IPS-18a (cell line): ENCODE measurements at regions not wholly inside any gene's neighbourhood (a gene's known extent, or its start where the extent isn't known, plus 50 kb on each side); places are given as distances from the start of the nearest gene placed in this dataset.
"Not testable (repeated sequence)": the region's sequence is repeated elsewhere in the genome, so short reads cannot be mapped to it uniquely, and the experiment has no call there.

ENCODE experiments used
- H3K27ac ChIP-seq: one replicate; pipeline ENCODE4 v1.5.1; 2013; ENCODE audit warnings: low read length
- H3K27me3 ChIP-seq: one replicate; pipeline ENCODE4 v1.6.1; 2013; ENCODE audit warnings: mild to moderate bottlenecking, low read length; ENCODE audit not compliant: control insufficient read depth, insufficient read depth
- H3K36me3 ChIP-seq: one replicate; pipeline ENCODE4 v1.6.1; 2013; ENCODE audit warnings: low read depth, low read length; ENCODE audit not compliant: control insufficient read depth
- H3K4me1 ChIP-seq: one replicate; pipeline ENCODE4 v1.6.1; 2013; ENCODE audit warnings: low read depth, low read length; ENCODE audit not compliant: control insufficient read depth
- H3K4me3 ChIP-seq: one replicate; pipeline ENCODE4 v1.5.1; 2013; ENCODE audit warnings: low read length
- H3K9ac ChIP-seq: one replicate; pipeline ENCODE4 v1.6.1; 2013; ENCODE audit warnings: mild to moderate bottlenecking, low read length, moderate library complexity
- H3K9me3 ChIP-seq: one replicate; pipeline ENCODE4 v1.6.1; 2013; ENCODE audit warnings: low read depth, low read length; ENCODE audit not compliant: control insufficient read depth

DNA sequence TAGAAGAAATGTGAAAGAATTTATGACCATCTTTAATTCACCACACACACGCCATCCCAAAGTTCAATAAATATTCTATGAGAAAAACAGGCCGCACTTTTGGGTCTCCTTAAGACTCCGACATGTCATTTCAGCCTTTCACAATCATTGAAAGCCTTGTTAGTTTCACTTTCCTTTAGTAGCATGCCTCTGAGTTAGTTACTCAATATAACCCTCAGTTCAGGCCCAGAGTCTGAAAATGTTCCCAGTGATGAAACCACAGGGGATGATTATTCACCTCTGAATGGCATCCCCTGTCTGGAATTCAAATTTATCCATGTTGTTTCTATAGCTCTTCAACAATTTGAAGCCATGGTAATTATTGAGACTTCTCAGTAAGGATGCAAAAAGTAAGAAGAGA lies 278.1 kb upstream of the NRP1 start:
- Histone ChIP-seq H3K9me3 (no peaks in the 10 kb centered on the region), H3K4me1 (peaks cover 8% of the 10 kb centered on the region), H3K4me3 (no peak overlapping the region), H3K27me3 (no peaks in the 10 kb centered on the region), H3K36me3 (no peaks in the 10 kb centered on the region), H3K9ac (no peak overlapping the region), H3K27ac (no peak overlapping the region)

DNA sequence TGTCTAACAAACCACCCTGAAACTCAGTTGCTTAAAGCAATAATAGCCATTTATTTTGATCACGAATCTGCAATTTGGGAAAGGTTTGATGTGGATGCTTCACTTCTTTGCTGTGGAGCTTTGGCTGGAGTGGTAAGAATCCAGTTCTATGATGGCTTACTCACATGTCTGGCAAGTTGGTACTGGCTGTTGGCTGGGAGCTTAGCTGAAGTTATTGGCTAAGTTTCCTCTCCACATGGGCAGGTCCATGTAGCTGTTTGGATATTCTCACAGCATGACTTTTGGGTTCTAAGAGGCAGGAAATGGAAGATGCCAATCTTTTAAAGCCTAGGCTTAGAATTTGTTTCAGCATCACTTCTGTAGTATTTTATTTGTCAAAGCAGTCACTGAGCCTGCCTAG lies 277.6 kb upstream of the NRP1 start:
- Histone ChIP-seq H3K27ac (no peak overlapping the region), H3K27me3 (no peaks in the 10 kb centered on the region), H3K4me1 (peaks cover 8% of the 10 kb centered on the region), H3K36me3 (no peaks in the 10 kb centered on the region), H3K4me3 (no peak overlapping the region), H3K9me3 (no peaks in the 10 kb centered on the region), H3K9ac (no peak overlapping the region)

DNA sequence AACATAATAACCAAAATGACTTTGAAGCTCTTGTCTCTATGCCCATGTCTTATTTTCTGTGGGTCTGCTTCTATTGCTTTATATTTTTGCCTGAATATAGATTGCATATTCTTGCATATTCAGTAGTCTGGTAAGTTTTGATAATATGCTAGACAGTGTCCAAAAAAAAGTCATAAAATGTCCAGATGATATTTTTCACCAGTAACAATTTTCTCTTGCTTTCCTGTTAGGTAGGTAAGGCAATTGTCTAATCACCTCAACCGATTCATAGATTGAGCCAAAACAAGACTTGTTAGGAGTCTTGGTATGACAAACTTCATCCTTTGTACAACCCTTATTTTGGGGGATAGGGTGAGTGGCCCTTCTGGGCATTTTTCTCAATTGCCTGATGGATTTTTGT lies 277.0 kb upstream of the NRP1 start:
- Histone ChIP-seq H3K27me3 (no peaks in the 10 kb centered on the region), H3K4me1 (peaks cover 8% of the 10 kb centered on the region), H3K9ac (no peak overlapping the region), H3K4me3 (no peak overlapping the region), H3K36me3 (no peaks in the 10 kb centered on the region), H3K27ac (no peak overlapping the region), H3K9me3 (no peaks in the 10 kb centered on the region)

DNA sequence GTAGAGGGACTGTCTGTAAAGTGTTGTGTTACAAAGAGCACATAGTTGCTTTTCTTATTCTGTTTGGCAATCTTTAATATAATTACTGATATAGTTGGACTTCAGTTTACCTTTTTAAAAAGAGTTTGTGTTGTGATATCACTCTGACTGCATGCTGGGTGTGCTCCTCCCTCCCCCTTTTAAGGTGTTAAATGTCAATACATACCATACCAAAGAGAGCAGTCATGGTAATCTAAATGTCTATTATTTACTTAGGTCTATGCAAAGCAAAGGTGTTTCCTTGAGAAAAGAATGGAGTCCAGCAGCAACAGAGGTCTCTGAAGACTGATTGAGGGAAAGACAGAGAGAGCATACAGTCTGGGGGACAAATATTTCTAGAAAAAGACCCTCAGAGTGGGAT lies 275.1 kb upstream of the NRP1 start:
- Histone ChIP-seq H3K4me1 (peaks cover 8% of the 10 kb centered on the region), H3K27me3 (no peaks in the 10 kb centered on the region), H3K9me3 (no peaks in the 10 kb centered on the region), H3K9ac (no peak overlapping the region), H3K27ac (no peak overlapping the region), H3K4me3 (no peak overlapping the region), H3K36me3 (no peaks in the 10 kb centered on the region)

DNA sequence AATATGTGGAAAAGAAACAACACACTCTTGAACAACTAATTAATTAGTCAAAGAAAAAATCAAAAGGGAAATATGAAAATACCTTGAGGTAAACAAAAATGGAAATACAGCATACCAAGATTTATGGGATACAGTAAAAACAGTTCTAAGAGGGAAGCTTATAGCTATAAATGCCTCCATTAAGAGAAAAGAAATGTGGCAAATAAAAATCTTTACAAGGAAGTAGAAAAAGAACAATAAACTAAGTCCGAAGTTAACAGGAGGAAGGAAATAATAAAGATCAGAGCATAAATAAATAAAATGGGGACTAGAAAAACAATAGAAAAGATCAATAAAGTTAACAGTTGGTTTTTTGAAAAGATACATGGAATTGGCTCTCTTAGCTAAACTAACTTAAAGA lies 267.8 kb upstream of the NRP1 start:
- Histone ChIP-seq H3K27ac (no peak overlapping the region), H3K4me1 (no peaks in the 10 kb centered on the region), H3K4me3 (no peak overlapping the region), H3K9me3 (no peaks in the 10 kb centered on the region), H3K9ac (no peak overlapping the region), H3K27me3 (no peaks in the 10 kb centered on the region), H3K36me3 (no peaks in the 10 kb centered on the region)

DNA sequence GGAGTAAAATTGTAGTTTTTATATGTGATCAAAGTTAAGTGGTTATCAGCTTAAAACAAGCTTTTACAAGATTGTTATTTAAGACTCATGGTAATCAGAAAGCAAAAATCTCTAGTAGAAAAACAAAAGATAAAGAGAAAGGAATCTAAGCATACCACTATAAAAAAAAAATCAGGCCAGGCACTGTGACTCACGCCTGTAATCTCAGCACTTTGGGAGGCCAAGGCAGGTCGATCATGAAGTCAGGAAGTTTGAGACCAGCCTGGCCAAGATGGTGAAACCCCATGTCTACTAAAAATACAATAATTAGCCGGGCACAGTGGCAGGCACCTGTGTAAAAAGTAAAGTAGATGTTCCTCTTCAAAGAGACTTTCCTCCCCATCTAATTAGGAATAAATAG lies 265.9 kb upstream of the NRP1 start:
- Histone ChIP-seq H3K27ac (no peak overlapping the region), H3K27me3 (no peaks in the 10 kb centered on the region), H3K4me3 (no peak overlapping the region), H3K36me3 (no peaks in the 10 kb centered on the region), H3K4me1 (no peaks in the 10 kb centered on the region), H3K9ac (no peak overlapping the region), H3K9me3 (no peaks in the 10 kb centered on the region)

DNA sequence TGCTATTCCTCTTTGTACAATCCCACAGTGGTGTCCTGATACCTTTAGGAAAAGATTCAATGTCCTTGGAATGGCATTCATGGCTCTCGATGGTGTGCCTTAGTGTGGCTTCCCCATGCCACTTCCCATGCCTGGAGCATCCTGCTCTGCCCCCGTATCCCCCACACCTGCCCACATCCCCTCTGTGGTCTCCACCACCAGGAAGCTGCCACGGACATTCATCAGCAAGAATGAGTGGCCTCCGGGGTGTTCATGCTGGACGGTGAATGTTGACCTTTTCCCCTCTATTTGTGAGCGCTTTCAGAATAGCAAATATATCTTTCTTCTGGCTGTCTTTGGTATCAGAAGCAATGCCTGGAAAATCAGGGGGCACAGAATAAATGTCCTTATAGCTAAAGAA lies 262.0 kb upstream of the NRP1 start:
- Histone ChIP-seq H3K27ac (no peak overlapping the region), H3K9ac (no peak overlapping the region), H3K4me1 (no peaks in the 10 kb centered on the region), H3K36me3 (no peaks in the 10 kb centered on the region), H3K9me3 (no peaks in the 10 kb centered on the region), H3K27me3 (no peaks in the 10 kb centered on the region), H3K4me3 (no peak overlapping the region)

DNA sequence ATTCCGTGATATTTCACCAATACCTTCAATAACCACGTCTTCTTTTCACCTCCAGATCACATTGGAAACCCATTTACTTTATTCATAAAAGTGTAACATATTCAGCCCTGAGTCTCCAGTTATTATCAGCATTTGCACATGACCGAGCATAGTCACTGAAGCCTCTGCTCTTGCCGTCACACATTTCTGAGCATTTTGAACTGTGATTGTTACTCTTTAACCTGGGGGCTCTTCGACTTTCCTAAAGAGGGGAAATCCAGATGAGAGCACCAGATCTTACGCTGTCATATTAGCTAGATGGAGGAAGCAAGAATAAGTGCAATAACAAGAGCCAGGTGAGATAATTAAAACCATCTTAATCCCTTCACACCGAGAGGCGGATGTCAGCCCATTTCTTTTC lies 260.0 kb upstream of the NRP1 start:
- H3K36me3 ChIP-seq, result no peaks in the 10 kb centered on the region
- H3K27ac ChIP-seq, result no peak overlapping the region
- no peak overlapping the region for H3K4me3 ChIP-seq
- no peaks in the 10 kb centered on the region for H3K27me3 ChIP-seq
- no peak overlapping the region for H3K9ac ChIP-seq
- no peaks in the 10 kb centered on the region for H3K4me1 ChIP-seq
- peaks cover under 1% of the 10 kb centered on the region for H3K9me3 ChIP-seq

DNA sequence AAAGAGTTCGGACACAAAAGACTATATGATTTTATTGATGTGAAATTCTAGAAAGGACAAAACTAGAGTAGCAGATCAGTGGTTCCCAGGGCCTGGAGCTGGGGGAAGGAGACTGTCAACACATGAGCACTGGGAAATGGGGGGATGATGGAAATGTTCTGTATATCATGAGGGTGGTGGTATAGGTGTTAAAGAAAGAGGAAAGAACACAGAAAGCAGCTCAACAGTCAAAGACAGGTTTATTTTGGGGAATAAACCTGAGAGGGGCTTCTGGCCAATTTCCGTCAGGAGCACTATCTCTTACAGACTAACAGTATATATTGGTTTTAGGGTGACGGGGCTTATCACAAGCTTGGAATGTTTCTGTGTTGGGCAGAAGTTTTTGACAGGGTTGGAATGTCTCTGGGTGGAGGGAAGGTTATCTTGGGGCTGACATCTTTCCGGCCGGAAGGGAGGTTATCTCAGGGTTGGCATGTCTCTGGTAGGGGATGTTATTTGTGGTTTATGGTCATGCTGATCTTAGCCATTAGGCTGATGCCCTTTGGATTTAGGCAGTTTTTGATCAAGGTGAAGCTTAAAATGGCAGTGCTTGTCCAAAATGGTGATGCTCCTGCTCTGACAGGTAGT lies 254.6 kb upstream of the NRP1 start:
- Histone ChIP-seq H3K27me3 (no peaks in the 10 kb centered on the region), H3K9ac (no peak overlapping the region), H3K9me3 (peaks cover 14% of the 10 kb centered on the region), H3K4me3 (no peak overlapping the region), H3K36me3 (no peaks in the 10 kb centered on the region), H3K4me1 (no peaks in the 10 kb centered on the region), H3K27ac (no peak overlapping the region)

DNA sequence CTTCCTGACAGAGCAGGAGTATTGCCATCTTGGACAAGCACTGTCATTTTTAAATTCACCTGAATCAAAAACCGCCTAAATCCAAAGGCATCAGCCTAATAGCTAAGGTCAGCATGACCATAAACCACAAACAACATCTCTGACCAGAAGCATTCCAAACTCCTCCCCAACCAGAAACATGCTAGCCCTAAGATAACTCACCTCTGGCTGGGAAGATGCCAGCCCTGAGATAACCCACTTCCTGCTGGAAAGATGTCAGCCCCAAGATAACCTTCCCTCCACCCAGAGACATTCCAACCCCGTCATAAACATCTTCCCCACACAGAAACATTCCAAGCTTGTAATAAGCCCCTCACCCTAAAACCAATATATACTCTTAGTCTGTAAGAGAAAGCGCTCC lies 250.1 kb upstream of the NRP1 start:
- peaks cover 14% of the 10 kb centered on the region for H3K9me3 ChIP-seq
- not testable (repeated sequence) for H3K27ac ChIP-seq, H3K4me1 ChIP-seq, H3K4me3 ChIP-seq, H3K27me3 ChIP-seq, H3K9ac ChIP-seq, H3K36me3 ChIP-seq

DNA sequence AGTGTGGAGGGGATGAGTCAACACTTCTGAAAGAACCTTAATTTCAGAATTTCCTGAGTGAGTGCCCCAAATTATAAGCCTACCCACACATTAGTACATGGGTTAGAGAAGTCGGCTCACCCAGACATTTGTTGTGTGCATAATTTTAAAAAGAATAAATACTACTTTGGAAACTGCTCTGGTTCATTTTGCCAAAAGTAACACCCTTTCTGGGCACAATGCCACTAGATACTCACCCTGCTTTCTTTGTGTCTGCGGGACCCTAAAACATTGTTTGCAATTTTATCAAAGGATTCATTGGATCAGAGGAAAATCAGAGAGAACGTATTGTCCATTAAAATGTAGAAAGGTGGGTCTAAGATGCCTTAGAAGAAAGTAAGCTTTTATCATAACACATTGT lies 245.5 kb upstream of the NRP1 start:
- H3K36me3 ChIP-seq, result no peaks in the 10 kb centered on the region
- no peaks in the 10 kb centered on the region for H3K27me3 ChIP-seq
- no peaks in the 10 kb centered on the region for H3K9me3 ChIP-seq
- no peak overlapping the region for H3K9ac ChIP-seq
- no peaks in the 10 kb centered on the region for H3K4me1 ChIP-seq
- H3K27ac ChIP-seq, result no peak overlapping the region
- no peak overlapping the region for H3K4me3 ChIP-seq

DNA sequence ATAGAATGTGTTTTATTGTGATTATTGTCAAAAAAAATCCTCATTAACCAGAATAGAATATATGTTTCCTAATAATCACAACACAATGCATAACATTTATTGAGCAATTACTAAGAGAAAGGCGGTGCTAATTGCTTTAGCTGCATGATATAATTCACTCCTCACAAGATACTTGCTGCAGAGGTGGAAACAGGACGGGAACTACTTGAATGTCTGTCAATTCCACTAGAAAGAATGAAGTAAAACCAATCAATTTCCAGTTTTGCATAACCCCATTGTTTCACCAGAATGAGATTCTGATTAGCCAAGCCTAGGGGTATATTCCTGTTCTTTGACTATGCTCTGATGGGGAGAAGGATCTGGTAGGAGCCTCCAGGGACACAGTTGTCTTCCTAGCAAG lies 239.1 kb upstream of the NRP1 start:
- H3K9ac ChIP-seq, result no peak overlapping the region
- H3K4me1 ChIP-seq, result no peaks in the 10 kb centered on the region
- H3K27me3 ChIP-seq, result no peaks in the 10 kb centered on the region
- H3K36me3 ChIP-seq, result no peaks in the 10 kb centered on the region
- no peak overlapping the region for H3K27ac ChIP-seq
- H3K9me3 ChIP-seq, result no peaks in the 10 kb centered on the region
- H3K4me3 ChIP-seq, result no peak overlapping the region
